Karpas-422 (cell line): ENCODE measurements at regions not wholly inside any gene's neighbourhood (a gene's known extent, or its start where the extent isn't known, plus 50 kb on each side); places are given as distances from the start of the nearest gene placed in this dataset.

Experiments used
- DNase-seq: peaks from one replicate; pipeline ENCODE4 v3.0.0-alpha.2; 2015
- H2AFZ ChIP-seq: fragments of 200-600 bp; sonication (generic); 2 replicates; pipeline ENCODE4 v1.6.1; 2014; ENCODE audit warnings: antibody characterized with exemption, low read length, mixed read lengths
- H3K27ac ChIP-seq: fragments of 200-600 bp; sonication (generic); 2 replicates; pipeline ENCODE4 v1.5.1; 2014; ENCODE audit warnings: mild to moderate bottlenecking, low read length, moderate library complexity
- H3K27me3 ChIP-seq: fragments of 200-600 bp; sonication (generic); 2 replicates; pipeline ENCODE4 v1.6.1; 2014; ENCODE audit warnings: low read length, mixed read lengths
- H3K36me3 ChIP-seq: fragments of 200-600 bp; sonication (generic); 2 replicates; pipeline ENCODE4 v1.6.1; 2014; ENCODE audit warnings: low read length, mixed read lengths; ENCODE audit not compliant: insufficient read depth
- H3K4me1 ChIP-seq: fragments of 200-600 bp; sonication (generic); 2 replicates; pipeline ENCODE4 v1.6.1; 2014; ENCODE audit warnings: mild to moderate bottlenecking, low read length, mixed read lengths
- H3K4me2 ChIP-seq: fragments of 200-600 bp; sonication (generic); 2 replicates; pipeline ENCODE4 v1.6.1; 2014; ENCODE audit warnings: low read length, low read depth, mild to moderate bottlenecking; ENCODE audit not compliant: poor library complexity, severe bottlenecking
- H3K4me3 ChIP-seq: fragments of 200-600 bp; sonication (generic); 2 replicates; pipeline ENCODE4 v1.5.1; 2014; ENCODE audit warnings: mild to moderate bottlenecking, antibody characterized with exemption, low read length, mixed read lengths
- H3K79me2 ChIP-seq: fragments of 200-600 bp; sonication (generic); 2 replicates; pipeline ENCODE4 v1.6.1; 2014; ENCODE audit warnings: mild to moderate bottlenecking, low read length, mixed read lengths
- H3K9ac ChIP-seq: fragments of 200-600 bp; sonication (generic); 2 replicates; pipeline ENCODE4 v1.6.0; 2014; ENCODE audit warnings: low read length
- H3K9me2 ChIP-seq: fragments of 200-600 bp; sonication (generic), shearing (Covaris generic); replicated peaks from 2 replicates; pipeline ENCODE4 v1.6.0; 2014; ENCODE audit warnings: mild to moderate bottlenecking, low read length, moderate library complexity; ENCODE audit not compliant: insufficient read depth
- H3K9me3 ChIP-seq: fragments of 300-700, 200-600 bp; sonication (generic); 2 replicates; pipeline ENCODE4 v1.6.1; 2014; ENCODE audit warnings: low read length, mixed read lengths
- H4K20me1 ChIP-seq: fragments of 200-600 bp; sonication (generic); 2 replicates; pipeline ENCODE4 v1.6.1; 2014; ENCODE audit warnings: mild to moderate bottlenecking, antibody characterized with exemption, low read length, low read depth; ENCODE audit not compliant: insufficient read depth

- no peak overlapping the region for H2AFZ ChIP-seq
- DNase-seq = no peak
- no peaks in the 10 kb centered on the region for H3K9me3 ChIP-seq
- no peaks in the 10 kb centered on the region for H3K9me2 ChIP-seq
- H3K4me1 ChIP-seq = no peaks in the 10 kb centered on the region
- H3K27ac ChIP-seq = no peak overlapping the region
- no peak overlapping the region for H3K4me2 ChIP-seq
- no peaks in the 10 kb centered on the region for H3K79me2 ChIP-seq
- H3K36me3 ChIP-seq = no peaks in the 10 kb centered on the region
- no peak overlapping the region for H3K4me3 ChIP-seq
- no peak overlapping the region for H3K9ac ChIP-seq
- no peaks in the 10 kb centered on the region for H3K27me3 ChIP-seq
- H4K20me1 ChIP-seq = no peaks in the 10 kb centered on the region
These were observed 270.7 kb upstream of the MSX2 start for GRCh38 chr5:174453690-174454089.

DNA sequence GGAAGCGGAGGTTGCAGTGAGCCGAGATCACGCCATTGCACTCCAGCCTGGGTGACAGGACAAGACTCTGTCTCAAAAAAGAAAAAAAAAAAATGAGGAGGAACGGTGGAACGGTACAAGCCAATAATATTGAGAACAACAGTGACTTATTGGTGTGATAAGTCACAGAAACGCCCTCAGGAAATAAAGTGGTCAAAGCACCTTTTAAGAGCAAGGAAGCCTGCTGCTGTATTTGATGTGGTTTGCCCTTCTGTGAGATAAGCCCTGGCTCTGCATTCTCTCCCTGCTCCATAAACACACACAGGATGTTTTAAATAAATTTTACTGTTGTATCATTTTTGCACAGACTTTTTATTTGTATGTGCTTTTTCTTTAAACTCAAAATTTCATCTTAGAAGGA is 269.9 kb upstream of the MSX2 start:
- no peaks in the 10 kb centered on the region for H3K27me3 ChIP-seq
- no peaks in the 10 kb centered on the region for H3K79me2 ChIP-seq
- H3K27ac ChIP-seq = no peak overlapping the region
- no peak overlapping the region for H3K4me3 ChIP-seq
- no peaks in the 10 kb centered on the region for H3K36me3 ChIP-seq
- no peak for DNase-seq
- H3K4me2 ChIP-seq = no peak overlapping the region
- no peak overlapping the region for H3K9ac ChIP-seq
- no peaks in the 10 kb centered on the region for H3K9me2 ChIP-seq
- no peaks in the 10 kb centered on the region for H4K20me1 ChIP-seq
- no peak overlapping the region for H2AFZ ChIP-seq
- no peaks in the 10 kb centered on the region for H3K9me3 ChIP-seq
- no peaks in the 10 kb centered on the region for H3K4me1 ChIP-seq

GRCh38 chr5:174454890-174455289 is 269.5 kb upstream of the MSX2 start:
- Histone ChIP-seq H3K79me2 (no peaks in the 10 kb centered on the region), H4K20me1 (no peaks in the 10 kb centered on the region), H3K4me3 (no peak overlapping the region), H3K36me3 (no peaks in the 10 kb centered on the region), H3K9ac (no peak overlapping the region), H3K27me3 (no peaks in the 10 kb centered on the region), H3K9me3 (no peaks in the 10 kb centered on the region), H3K27ac (no peak overlapping the region), H3K9me2 (no peaks in the 10 kb centered on the region), H3K4me1 (no peaks in the 10 kb centered on the region), H2AFZ (no peak overlapping the region), H3K4me2 (no peak overlapping the region)
- no peak for DNase-seq

GRCh38 chr5:174455301-174455700 is 269.1 kb upstream of the MSX2 start:
- Histone ChIP-seq H3K9me2 (no peaks in the 10 kb centered on the region), H4K20me1 (no peaks in the 10 kb centered on the region), H3K36me3 (no peaks in the 10 kb centered on the region), H2AFZ (no peak overlapping the region), H3K9me3 (no peaks in the 10 kb centered on the region), H3K4me3 (no peak overlapping the region), H3K79me2 (no peaks in the 10 kb centered on the region), H3K27ac (no peak overlapping the region), H3K4me2 (no peak overlapping the region), H3K4me1 (no peaks in the 10 kb centered on the region), H3K27me3 (no peaks in the 10 kb centered on the region), H3K9ac (no peak overlapping the region)
- DNase-seq = no peak

- Histone ChIP-seq H4K20me1 (no peaks in the 10 kb centered on the region), H3K4me3 (no peak overlapping the region), H3K4me1 (no peaks in the 10 kb centered on the region), H2AFZ (no peak overlapping the region), H3K9ac (no peak overlapping the region), H3K36me3 (no peaks in the 10 kb centered on the region), H3K79me2 (no peaks in the 10 kb centered on the region), H3K4me2 (no peak overlapping the region), H3K9me3 (no peaks in the 10 kb centered on the region), H3K9me2 (no peaks in the 10 kb centered on the region), H3K27me3 (no peaks in the 10 kb centered on the region), H3K27ac (no peak overlapping the region)
- DNase-seq = no peak
These were observed 267.2 kb upstream of the MSX2 start for GRCh38 chr5:174457141-174457678.

DNA sequence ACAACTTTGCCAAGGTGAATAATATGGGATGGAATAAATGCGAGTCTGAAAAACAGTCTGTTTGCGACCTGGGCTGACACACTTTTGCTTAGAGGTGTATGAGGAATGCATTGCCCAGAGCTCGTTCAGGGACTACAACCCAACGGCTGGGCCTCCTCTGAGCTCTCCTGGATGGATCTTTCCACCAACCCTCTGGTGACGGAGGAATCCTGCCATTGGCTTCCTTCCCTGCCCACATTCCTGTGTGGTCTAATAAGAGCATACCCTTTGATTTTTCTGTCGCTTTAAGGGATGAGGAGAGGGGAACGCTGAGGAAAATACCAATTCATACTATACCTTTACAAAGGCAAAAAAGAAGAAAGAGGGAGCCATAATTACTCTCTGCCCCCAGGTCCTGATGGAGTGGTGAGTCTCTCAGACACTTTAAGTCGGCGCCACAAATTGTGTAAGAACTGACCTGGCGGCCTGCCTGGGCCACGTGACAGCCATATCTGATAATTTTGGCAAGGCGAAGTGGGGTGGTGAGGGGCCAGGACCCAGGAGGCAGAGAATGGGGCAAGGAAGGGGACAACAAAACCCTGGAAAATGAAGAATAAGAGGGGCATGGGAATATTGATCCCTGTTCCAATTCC is 265.2 kb upstream of the MSX2 start:
- no peaks in the 10 kb centered on the region for H3K9me2 ChIP-seq
- H3K9ac ChIP-seq = no peak overlapping the region
- H3K4me3 ChIP-seq = no peak overlapping the region
- no peaks in the 10 kb centered on the region for H3K36me3 ChIP-seq
- H2AFZ ChIP-seq = no peak overlapping the region
- no peaks in the 10 kb centered on the region for H3K27me3 ChIP-seq
- no peaks in the 10 kb centered on the region for H3K79me2 ChIP-seq
- no peak overlapping the region for H3K4me2 ChIP-seq
- no peaks in the 10 kb centered on the region for H3K9me3 ChIP-seq
- H4K20me1 ChIP-seq = no peaks in the 10 kb centered on the region
- no peaks in the 10 kb centered on the region for H3K4me1 ChIP-seq
- no peak overlapping the region for H3K27ac ChIP-seq
- no peak for DNase-seq

DNA sequence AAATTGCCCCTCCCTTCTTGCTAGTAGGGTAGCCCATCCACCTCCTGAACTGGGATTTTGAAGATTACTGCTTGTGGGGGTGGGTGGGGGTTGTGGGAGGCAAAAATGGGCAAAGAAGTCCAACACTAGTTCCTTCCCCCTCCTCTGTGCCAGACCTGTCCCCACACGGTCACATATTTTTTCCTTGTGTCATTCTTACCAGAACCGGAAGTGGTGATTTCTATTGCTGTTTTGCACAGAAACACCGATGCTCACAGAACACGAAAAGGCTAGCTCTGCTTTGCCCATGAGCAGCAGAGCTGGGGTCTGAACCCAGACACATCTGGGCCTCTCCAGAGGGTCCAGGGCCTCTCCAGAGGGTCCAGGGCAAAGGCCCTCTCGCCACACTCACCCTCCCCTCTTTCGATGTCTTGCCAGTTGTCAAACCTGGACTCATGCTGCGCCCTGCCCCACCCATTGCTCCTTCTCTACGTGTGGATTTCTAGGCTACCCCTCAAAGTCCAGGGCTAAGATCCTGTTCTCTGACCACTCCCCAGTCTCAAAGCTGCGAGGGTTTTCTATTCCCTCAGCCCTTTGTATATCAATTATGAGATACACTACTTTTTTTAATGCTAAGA is 264.4 kb upstream of the MSX2 start:
- H3K4me3 ChIP-seq = no peak overlapping the region
- no peak overlapping the region for H2AFZ ChIP-seq
- H3K4me1 ChIP-seq = no peaks in the 10 kb centered on the region
- no peaks in the 10 kb centered on the region for H3K9me3 ChIP-seq
- no peak for DNase-seq
- no peaks in the 10 kb centered on the region for H3K27me3 ChIP-seq
- no peaks in the 10 kb centered on the region for H3K36me3 ChIP-seq
- H3K27ac ChIP-seq = no peak overlapping the region
- H4K20me1 ChIP-seq = no peaks in the 10 kb centered on the region
- no peaks in the 10 kb centered on the region for H3K79me2 ChIP-seq
- H3K9me2 ChIP-seq = no peaks in the 10 kb centered on the region
- H3K4me2 ChIP-seq = no peak overlapping the region
- no peak overlapping the region for H3K9ac ChIP-seq

DNA sequence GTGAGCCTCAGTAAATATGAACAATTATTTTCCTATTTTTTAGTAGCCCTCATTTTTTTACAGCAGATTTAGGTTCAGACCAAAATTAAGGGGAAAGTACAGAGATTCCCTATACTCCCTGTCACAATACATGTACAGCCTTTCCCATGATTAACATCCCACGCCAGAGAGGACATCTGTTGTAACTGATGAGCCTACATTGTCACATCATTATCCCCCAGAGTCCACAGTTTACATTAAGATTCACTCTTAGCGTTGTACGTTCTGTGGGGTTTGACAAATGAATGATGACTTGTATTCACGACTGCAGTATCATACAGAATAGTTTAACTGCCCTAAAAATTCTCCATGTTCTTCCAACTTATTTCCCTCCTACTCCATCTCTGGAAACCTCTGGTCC is 262.3 kb upstream of the MSX2 start:
- no peak overlapping the region for H3K4me2 ChIP-seq
- H3K4me1 ChIP-seq = no peaks in the 10 kb centered on the region
- no peak for DNase-seq
- H3K9me3 ChIP-seq = no peaks in the 10 kb centered on the region
- no peaks in the 10 kb centered on the region for H3K36me3 ChIP-seq
- H3K27ac ChIP-seq = no peak overlapping the region
- no peaks in the 10 kb centered on the region for H3K27me3 ChIP-seq
- H2AFZ ChIP-seq = no peak overlapping the region
- no peaks in the 10 kb centered on the region for H4K20me1 ChIP-seq
- H3K79me2 ChIP-seq = no peaks in the 10 kb centered on the region
- H3K4me3 ChIP-seq = no peak overlapping the region
- H3K9ac ChIP-seq = no peak overlapping the region
- no peaks in the 10 kb centered on the region for H3K9me2 ChIP-seq
